ENCODE measurements at regions not wholly inside any gene's neighbourhood (a gene's known extent, or its start where the extent isn't known, plus 50 kb on each side); places are given as distances from the start of the nearest gene placed in this dataset.

DNA sequence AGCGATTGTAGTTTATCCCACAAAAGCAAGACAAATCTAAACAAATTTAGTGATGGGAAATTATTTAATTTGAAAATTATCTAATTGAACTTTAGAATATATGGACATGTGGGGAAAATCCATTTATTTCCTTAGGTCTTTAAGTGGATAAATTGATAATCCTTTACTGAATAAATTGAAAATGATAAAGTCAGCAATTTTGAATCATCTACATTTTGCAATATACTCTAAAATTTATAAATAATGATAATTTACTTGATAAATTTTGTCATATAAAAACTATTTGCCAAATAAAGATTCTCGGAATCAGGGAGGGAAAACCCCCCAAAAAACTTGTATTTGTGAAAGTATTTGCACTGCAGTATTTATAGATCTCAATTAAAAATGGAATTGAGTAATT lies 875.3 kb upstream of the SLITRK5 start:
- TF ChIP-seq, protein P1, sequence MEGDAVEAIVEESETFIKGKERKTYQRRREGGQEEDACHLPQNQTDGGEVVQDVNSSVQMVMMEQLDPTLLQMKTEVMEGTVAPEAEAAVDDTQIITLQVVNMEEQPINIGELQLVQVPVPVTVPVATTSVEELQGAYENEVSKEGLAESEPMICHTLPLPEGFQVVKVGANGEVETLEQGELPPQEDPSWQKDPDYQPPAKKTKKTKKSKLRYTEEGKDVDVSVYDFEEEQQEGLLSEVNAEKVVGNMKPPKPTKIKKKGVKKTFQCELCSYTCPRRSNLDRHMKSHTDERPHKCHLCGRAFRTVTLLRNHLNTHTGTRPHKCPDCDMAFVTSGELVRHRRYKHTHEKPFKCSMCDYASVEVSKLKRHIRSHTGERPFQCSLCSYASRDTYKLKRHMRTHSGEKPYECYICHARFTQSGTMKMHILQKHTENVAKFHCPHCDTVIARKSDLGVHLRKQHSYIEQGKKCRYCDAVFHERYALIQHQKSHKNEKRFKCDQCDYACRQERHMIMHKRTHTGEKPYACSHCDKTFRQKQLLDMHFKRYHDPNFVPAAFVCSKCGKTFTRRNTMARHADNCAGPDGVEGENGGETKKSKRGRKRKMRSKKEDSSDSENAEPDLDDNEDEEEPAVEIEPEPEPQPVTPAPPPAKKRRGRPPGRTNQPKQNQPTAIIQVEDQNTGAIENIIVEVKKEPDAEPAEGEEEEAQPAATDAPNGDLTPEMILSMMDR (conservative IDR thresholded peaks at IDR 0.05), result no peak
- TF ChIP-seq ZFX (IDR thresholded peaks at IDR 0.05), result no peak
